ENCODE measurements at regions not wholly inside any gene's neighbourhood (a gene's known extent, or its start where the extent isn't known, plus 50 kb on each side); places are given as distances from the start of the nearest gene placed in this dataset.
"Not testable (repeated sequence)": the region's sequence is repeated elsewhere in the genome, so short reads cannot be mapped to it uniquely, and the experiment has no call there.

DNA sequence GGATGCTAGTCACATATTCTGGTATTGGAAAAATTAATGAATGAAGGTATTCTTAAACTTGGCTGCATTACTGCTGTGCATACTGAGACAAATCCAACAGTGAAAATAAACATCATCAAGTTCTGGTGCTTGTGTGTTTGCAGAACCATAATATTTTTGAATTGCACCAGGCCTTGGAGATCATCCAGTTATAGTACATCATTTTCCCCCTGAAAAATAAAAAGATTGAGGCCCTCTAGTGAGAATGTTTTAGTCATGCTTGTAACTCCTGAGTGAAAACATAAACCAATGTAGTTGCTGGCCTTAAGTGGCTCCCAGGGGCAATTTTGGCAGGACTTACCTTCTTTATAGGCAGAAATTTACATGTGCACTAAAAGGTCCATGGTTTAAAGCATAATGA lies 218.8 kb upstream of the TMEM229A start:
- Histone ChIP-seq H3K4me1 (no peaks in the 10 kb centered on the region), H3K27ac (no peak overlapping the region), H3K9me3 (no peaks in the 10 kb centered on the region), H3K36me3 (no peaks in the 10 kb centered on the region), H3K27me3 (no peaks in the 10 kb centered on the region), H3K4me3 (no peak overlapping the region)
- in situ Hi-C loops (cut with MboI; ENCODE audit: low sequenced_read_pairs in 4 of 4): no loop called here
- TF ChIP-seq POLR2A (IDR thresholded peaks at IDR 0.05): no peak
- TF ChIP-seq, protein P1, sequence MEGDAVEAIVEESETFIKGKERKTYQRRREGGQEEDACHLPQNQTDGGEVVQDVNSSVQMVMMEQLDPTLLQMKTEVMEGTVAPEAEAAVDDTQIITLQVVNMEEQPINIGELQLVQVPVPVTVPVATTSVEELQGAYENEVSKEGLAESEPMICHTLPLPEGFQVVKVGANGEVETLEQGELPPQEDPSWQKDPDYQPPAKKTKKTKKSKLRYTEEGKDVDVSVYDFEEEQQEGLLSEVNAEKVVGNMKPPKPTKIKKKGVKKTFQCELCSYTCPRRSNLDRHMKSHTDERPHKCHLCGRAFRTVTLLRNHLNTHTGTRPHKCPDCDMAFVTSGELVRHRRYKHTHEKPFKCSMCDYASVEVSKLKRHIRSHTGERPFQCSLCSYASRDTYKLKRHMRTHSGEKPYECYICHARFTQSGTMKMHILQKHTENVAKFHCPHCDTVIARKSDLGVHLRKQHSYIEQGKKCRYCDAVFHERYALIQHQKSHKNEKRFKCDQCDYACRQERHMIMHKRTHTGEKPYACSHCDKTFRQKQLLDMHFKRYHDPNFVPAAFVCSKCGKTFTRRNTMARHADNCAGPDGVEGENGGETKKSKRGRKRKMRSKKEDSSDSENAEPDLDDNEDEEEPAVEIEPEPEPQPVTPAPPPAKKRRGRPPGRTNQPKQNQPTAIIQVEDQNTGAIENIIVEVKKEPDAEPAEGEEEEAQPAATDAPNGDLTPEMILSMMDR (IDR thresholded peaks at IDR 0.05 in 4 of 5, conservative IDR thresholded peaks at IDR 0.05 in 1 of 5): no peak
- no peak for DNase-seq
- intact Hi-C loops (cut with DNase I; ENCODE audit: low total_unique reads): no loop called here
- ATAC-seq: no peak

DNA sequence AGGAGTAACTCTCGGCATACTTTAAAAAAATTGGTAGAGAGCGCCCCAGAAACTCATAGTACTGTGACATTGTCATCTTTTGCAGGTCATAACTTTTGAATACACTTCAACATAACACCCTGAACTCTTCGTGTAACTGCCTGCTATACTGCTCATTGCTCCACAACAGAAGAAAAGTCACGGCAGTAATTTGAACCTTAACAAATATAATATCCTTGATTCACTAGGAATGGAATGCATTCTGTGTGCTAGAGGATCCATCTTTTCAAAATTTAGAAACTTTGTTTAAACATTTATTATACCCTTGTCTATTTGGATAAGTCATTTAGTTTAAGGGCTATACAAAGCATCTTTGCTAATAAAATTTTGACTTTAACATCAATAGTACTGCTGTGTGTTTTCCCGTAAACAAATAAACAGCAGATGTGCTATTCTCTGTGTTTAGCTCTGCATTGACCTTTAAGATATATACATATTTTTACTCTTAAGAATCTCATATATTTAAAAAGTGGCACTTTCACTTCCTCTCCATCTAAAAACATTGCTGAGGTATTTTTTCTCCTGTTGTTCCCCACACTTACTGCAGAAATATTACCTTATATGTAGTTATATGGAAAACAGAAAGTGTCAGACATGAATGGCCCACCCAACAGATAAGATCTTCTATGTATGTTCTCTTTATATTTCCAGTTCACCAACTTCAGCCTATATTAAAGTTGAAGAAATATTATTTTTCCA lies 217.6 kb upstream of the TMEM229A start:
- intact Hi-C loops (cut with DNase I; ENCODE audit: low total_unique reads) (no loop called here), in situ Hi-C loops (cut with MboI; ENCODE audit: low sequenced_read_pairs in 4 of 4) (no loop called here)
- H3K4me3 ChIP-seq: no peak overlapping the region
- no peaks in the 10 kb centered on the region for H3K27me3 ChIP-seq
- no peaks in the 10 kb centered on the region for H3K36me3 ChIP-seq
- H3K27ac ChIP-seq: no peak overlapping the region
- no peaks in the 10 kb centered on the region for H3K4me1 ChIP-seq
- ATAC-seq: no peak
- H3K9me3 ChIP-seq: no peaks in the 10 kb centered on the region
- no peak for TF ChIP-seq POLR2A (IDR thresholded peaks at IDR 0.05)
- TF ChIP-seq, protein P1 (IDR thresholded peaks at IDR 0.05 in 4 of 5, conservative IDR thresholded peaks at IDR 0.05 in 1 of 5): no peak
- no peak for DNase-seq

- Histone ChIP-seq H3K4me3 (no peak overlapping the region), H3K9me3 (no peaks in the 10 kb centered on the region), H3K27ac (no peak overlapping the region), H3K27me3 (no peaks in the 10 kb centered on the region), H3K36me3 (no peaks in the 10 kb centered on the region), H3K4me1 (no peaks in the 10 kb centered on the region)
- ATAC-seq (no peak), DNase-seq (no peak)
- intact Hi-C loops (cut with DNase I; ENCODE audit: low total_unique reads): no loop called here
- TF ChIP-seq, protein P1 (IDR thresholded peaks at IDR 0.05 in 4 of 5, conservative IDR thresholded peaks at IDR 0.05 in 1 of 5): no peak
- TF ChIP-seq POLR2A (IDR thresholded peaks at IDR 0.05): no peak
- in situ Hi-C loops (cut with MboI; ENCODE audit: low sequenced_read_pairs in 4 of 4): no loop called here
Observed at GRCh38 chr7:124247691-124248090, 214.8 kb upstream of the TMEM229A start.

DNA sequence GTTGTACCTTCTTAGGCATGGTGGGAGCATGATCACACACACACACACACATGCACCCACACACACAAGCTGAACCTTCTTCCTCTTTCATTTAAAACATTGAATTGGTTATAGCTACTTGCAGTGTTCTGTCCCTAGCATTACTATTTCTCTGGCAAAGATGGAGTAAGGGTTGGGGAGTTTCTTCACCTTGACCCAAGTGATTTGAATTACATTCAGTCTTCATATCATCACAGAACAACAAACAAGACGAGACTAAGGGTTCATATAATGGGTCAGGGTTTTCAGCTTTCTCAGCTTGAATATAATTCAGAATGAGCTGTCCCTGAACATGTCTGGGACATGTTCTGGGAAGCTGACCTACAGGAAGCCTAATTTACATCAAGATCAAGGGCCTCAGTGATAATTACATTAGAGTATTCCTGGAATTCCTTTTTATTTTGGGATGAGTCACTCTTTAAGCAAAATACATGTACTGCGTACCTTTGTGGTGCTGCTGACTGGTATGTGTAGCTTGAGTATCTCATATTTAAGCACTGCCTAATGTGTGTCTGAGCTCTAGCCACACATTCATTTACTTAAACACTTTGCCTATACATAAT lies 213.5 kb upstream of the TMEM229A start:
- no peak for TF ChIP-seq POLR2A (IDR thresholded peaks at IDR 0.05)
- TF ChIP-seq, protein P1 (IDR thresholded peaks at IDR 0.05 in 4 of 5, conservative IDR thresholded peaks at IDR 0.05 in 1 of 5): no peak
- H3K9me3 ChIP-seq: no peaks in the 10 kb centered on the region
- in situ Hi-C loops (cut with MboI; ENCODE audit: low sequenced_read_pairs in 4 of 4): no loop called here
- intact Hi-C loops (cut with DNase I; ENCODE audit: low total_unique reads): no loop called here
- no peak overlapping the region for H3K4me3 ChIP-seq
- H3K27me3 ChIP-seq: no peaks in the 10 kb centered on the region
- H3K4me1 ChIP-seq: no peaks in the 10 kb centered on the region
- H3K27ac ChIP-seq: no peak overlapping the region
- ATAC-seq (no peak), DNase-seq (no peak)
- no peaks in the 10 kb centered on the region for H3K36me3 ChIP-seq

DNA sequence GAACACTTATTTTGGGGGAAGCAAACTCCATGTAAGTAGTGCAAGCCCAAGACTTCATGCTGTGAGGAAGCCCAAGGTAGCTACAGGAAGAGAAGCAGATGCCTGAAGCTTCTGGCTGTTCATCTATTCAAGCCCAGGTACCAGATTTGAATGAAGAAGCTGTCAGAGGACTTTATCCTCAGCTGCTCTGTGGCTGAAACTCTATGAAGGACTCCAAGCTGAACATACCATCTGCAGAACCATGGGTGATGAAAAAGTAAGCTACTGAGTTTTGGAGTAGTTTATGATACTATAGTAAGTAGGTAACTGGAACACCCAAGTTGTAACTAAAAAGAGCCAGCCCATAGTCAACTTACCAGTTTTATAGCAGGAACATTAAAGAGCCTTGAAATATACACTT lies 211.6 kb upstream of the TMEM229A start:
- ATAC-seq; intact Hi-C loops (cut with DNase I; ENCODE audit: low total_unique reads); H3K4me3 ChIP-seq; H3K27me3 ChIP-seq; H3K36me3 ChIP-seq; in situ Hi-C loops (cut with MboI; ENCODE audit: low sequenced_read_pairs in 4 of 4); H3K4me1 ChIP-seq; H3K27ac ChIP-seq; H3K9me3 ChIP-seq; DNase-seq: not testable (repeated sequence)
